Activated CD8-positive, alpha-beta T cell treated with anti-CD3 and anti-CD28 coated beads, Interleukin-2, amount 10 ng/mL, durations not matched to agents 7 days and 5 days (primary cell): ENCODE measurements at regions not wholly inside any gene's neighbourhood (a gene's known extent, or its start where the extent isn't known, plus 50 kb on each side); places are given as distances from the start of the nearest gene placed in this dataset.

ENCODE experiments used
- ATAC-seq: fragments of 150-1000 bp; cut with Tn5 transposase; one replicate; pipeline ENCODE4 v1.10.0; 2021; ENCODE audit warnings: moderate library complexity
- CTCF ChIA-PET: fragments of 350-600 bp; sonication (Branson Sonifier 250); formaldehyde crosslinking; loops from one replicate; lab custom pipeline; 2021; ENCODE audit warnings: antibody characterized with exemption; lab: Charles Lee
- POLR2A ChIA-PET: fragments of 350-600 bp; sonication (Branson Sonifier 250); formaldehyde crosslinking; loops from one replicate; lab custom pipeline; 2021; ENCODE audit warnings: antibody characterized with exemption; lab: Charles Lee
- DNase-seq: peaks from one replicate; pipeline ENCODE4 v3.0.0-alpha.2; 2020
- H3K27ac Mint-ChIP-seq: one replicate; pipeline ENCODE4 v1.8.0; 2021; ENCODE audit warnings: mild to moderate bottlenecking, mixed read lengths
- H3K27me3 Mint-ChIP-seq: one replicate; pipeline ENCODE4 v1.8.0; 2021; ENCODE audit warnings: low read depth, mixed read lengths
- H3K36me3 Mint-ChIP-seq: one replicate; pipeline ENCODE4 v1.8.0; 2021; ENCODE audit warnings: low read depth, mixed read lengths
- H3K4me1 Mint-ChIP-seq: one replicate; pipeline ENCODE4 v1.8.0; 2021; ENCODE audit warnings: low read depth, mixed read lengths
- H3K4me3 Mint-ChIP-seq: one replicate; pipeline ENCODE4 v1.8.0; 2021; ENCODE audit warnings: mild to moderate bottlenecking, mixed read lengths
- H3K9me3 Mint-ChIP-seq: one replicate; pipeline ENCODE4 v1.8.0; 2022; ENCODE audit warnings: mixed read lengths; ENCODE audit not compliant: insufficient read depth

DNA sequence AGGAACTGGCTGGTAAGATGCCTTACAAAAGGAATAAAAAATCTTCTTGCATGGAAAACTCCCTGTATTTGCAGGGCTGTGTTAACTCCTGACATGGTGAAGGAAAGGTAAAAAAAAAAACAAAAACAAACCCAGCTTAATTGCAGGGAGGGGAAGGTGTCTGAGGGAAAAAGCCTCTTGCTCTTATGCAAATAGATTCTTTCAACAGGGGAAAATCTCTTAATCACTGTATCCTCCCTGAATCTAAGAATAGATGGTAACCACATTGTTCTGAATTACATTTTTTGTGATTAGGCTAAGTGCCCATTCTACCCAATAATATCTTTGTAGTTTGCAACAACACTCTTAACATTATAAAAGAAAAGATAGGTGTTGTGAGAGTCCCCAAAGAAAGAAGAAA, 172.6 kb downstream of the RBM46 start:
- DNase-seq (no peak), ATAC-seq (no peak)
- Mint-ChIP-seq H3K4me3 (no peak overlapping the region), H3K27ac (no peak overlapping the region), H3K27me3 (no peaks in the 10 kb centered on the region), H3K36me3 (no peaks in the 10 kb centered on the region), H3K4me1 (no peaks in the 10 kb centered on the region), H3K9me3 (no peaks in the 10 kb centered on the region)
- ChIA-PET POLR2A (no interaction called here), CTCF (no interaction called here)

DNA sequence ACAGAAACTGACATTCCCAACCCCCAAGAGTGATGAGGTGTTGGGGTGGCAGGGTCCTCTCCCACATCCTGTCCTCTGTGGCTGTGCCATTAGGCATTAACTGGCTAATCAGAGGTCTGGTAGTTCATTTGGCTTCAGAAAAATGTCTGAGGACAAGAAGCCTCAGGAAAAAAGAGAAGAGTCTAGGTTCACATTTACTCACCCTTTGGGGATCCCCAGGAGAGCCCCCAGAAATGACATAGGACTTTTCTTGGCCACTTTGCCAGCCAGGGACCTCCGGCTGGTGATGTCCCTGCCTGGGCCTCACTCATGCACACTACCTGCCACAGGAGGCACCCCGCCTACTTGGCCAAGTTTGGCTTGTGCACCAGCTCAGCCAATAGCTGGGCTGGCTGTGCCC, 173.0 kb downstream of the RBM46 start:
- Mint-ChIP-seq H3K4me1 (no peaks in the 10 kb centered on the region), H3K4me3 (no peak overlapping the region), H3K36me3 (no peaks in the 10 kb centered on the region), H3K27me3 (no peaks in the 10 kb centered on the region), H3K27ac (no peak overlapping the region), H3K9me3 (no peaks in the 10 kb centered on the region)
- no peak for ATAC-seq
- no peak for DNase-seq
- ChIA-PET CTCF (no interaction called here), POLR2A (no interaction called here)

DNA sequence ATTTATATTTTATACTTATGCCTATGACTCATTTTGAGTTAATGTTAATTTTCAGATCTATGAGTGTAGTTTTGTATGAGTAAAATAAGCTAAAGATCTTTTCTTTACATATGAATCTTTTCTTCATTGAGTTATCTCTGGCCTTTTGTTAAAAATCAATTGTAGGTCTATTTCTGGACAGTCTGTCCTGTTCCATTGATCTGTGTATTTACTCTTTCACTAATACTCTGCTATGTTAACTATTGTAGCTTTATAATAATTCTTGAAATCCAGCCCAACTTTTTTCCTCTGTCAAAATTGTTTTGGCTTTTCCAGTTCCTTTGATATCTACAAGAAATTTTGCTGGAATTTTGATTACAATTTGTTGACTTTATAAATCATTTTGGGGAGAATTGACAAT, 177.0 kb downstream of the RBM46 start:
- no peaks in the 10 kb centered on the region for H3K36me3 Mint-ChIP-seq
- H3K27ac Mint-ChIP-seq = no peak overlapping the region

DNA sequence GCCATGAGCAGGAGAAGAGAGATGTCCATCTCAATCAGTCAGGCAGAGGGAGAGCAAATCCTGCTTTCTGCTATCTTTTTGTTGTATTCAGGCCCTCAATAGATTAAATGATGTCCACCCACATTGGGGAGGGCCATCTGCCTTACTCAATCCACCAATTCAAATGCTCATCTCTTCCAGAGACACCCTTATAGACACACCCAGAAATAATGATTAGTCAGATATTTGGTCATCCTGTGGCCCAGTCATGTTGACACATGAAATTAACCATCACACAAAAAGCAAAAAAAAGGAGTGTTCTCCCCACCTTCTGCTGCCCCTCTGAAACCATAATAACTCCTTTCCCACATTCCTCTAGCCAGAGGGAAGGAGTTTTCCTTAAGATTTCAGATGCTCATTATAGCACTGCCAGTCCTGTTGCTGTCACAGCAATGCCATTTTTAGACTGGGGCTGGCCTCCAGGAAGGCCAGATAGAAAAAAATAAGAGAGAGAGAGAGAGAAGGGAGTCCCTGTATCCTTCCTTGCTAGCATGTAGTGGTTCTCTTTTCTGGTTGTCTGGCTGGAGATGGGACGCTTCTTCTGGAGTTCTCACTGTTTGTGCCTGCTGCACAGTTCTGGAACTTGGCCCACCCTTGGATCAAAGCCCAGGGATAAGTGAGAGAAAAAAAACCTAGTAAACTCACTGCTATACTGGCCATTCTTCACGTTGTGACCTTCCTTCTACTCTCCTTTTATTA, 177.7 kb downstream of the RBM46 start:
- POLR2A ChIA-PET = no interaction called here
- Mint-ChIP-seq H3K27me3 (no peaks in the 10 kb centered on the region), H3K4me3 (no peak overlapping the region), H3K27ac (no peak overlapping the region), H3K4me1 (no peaks in the 10 kb centered on the region), H3K9me3 (no peaks in the 10 kb centered on the region), H3K36me3 (no peaks in the 10 kb centered on the region)
- CTCF ChIA-PET = no interaction called here
- DNase-seq (no peak), ATAC-seq (no peak)

More for the DNA sequence above, 177.0 kb downstream of the RBM46 start:
- DNase-seq = no peak
- ATAC-seq = no peak
- ChIA-PET CTCF (no interaction called here), POLR2A (no interaction called here)
- Mint-ChIP-seq H3K4me3 (no peak overlapping the region), H3K9me3 (no peaks in the 10 kb centered on the region), H3K4me1 (no peaks in the 10 kb centered on the region), H3K27me3 (no peaks in the 10 kb centered on the region)

DNA sequence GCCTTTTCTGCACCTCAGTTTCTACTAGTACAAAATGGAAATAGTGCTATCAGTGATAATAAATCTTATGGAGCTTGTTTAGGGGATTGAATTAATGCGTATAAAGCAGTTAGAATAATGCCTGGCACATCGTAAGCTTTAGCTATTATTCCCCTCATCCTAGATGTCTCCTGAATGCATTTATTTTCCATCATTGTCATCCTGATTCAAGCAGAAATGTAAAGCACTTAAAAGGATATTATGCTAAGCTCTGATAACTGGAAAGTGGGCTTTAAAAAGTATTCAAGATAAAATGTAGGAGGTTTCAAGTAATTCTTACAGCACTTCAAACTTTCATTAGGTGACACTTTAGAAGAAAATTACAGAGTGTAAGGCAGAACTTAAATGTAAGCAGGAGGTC, 178.7 kb downstream of the RBM46 start:
- POLR2A ChIA-PET = no interaction called here
- CTCF ChIA-PET = no interaction called here
- Mint-ChIP-seq H3K27me3 (no peaks in the 10 kb centered on the region), H3K27ac (no peak overlapping the region), H3K9me3 (no peaks in the 10 kb centered on the region), H3K4me1 (no peaks in the 10 kb centered on the region), H3K36me3 (no peaks in the 10 kb centered on the region), H3K4me3 (no peak overlapping the region)
- no peak for ATAC-seq
- DNase-seq = no peak

DNA sequence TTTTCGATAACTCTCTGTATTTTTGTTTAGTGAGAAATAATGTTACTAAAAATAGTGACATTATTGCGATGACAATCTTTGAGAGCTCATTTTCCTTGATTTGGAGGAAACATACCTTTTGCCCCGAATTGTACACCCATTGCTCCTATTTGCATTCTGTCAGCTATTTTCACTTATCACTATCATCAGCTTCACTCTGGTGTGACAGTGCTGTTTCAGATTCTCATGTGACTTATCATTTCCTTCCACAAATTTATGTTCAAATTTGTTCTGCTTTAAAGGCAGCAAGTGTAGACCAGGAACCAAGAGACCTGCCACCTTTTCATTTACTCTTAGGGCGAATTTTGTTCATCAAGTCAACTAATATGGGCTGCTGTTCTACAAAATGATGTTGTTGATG, 179.4 kb downstream of the RBM46 start:
- no peak overlapping the region for H3K4me3 Mint-ChIP-seq
- no peak for ATAC-seq
- H3K27me3 Mint-ChIP-seq = no peaks in the 10 kb centered on the region
- POLR2A ChIA-PET = no interaction called here
- CTCF ChIA-PET = no interaction called here
- H3K36me3 Mint-ChIP-seq = no peaks in the 10 kb centered on the region
- H3K4me1 Mint-ChIP-seq = no peaks in the 10 kb centered on the region
- DNase-seq = no peak
- H3K9me3 Mint-ChIP-seq = no peaks in the 10 kb centered on the region
- no peak overlapping the region for H3K27ac Mint-ChIP-seq

DNA sequence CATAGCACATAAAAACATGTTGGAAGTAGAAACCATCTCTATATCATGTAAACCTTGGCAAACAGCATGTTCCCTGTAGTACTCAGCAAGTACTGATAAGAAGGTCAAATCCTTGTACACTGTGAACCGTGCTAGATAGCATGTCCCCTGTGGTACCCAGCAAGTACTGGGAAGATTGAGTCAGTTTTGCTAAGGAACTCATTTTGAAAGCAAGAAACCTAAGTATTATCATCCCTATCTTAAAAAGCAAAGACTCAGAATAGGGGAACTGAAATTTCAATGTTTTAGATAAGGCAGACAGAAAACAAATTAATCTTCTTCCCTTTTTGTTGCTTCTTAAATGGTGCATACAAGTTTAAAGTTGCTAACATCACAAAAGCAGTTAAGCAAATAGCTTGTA, 180.2 kb downstream of the RBM46 start:
- Mint-ChIP-seq H3K4me3 (no peak overlapping the region), H3K36me3 (no peaks in the 10 kb centered on the region), H3K27ac (no peak overlapping the region), H3K4me1 (no peaks in the 10 kb centered on the region), H3K27me3 (no peaks in the 10 kb centered on the region), H3K9me3 (no peaks in the 10 kb centered on the region)
- ChIA-PET POLR2A (no interaction called here), CTCF (no interaction called here)
- DNase-seq (no peak), ATAC-seq (no peak)

DNA sequence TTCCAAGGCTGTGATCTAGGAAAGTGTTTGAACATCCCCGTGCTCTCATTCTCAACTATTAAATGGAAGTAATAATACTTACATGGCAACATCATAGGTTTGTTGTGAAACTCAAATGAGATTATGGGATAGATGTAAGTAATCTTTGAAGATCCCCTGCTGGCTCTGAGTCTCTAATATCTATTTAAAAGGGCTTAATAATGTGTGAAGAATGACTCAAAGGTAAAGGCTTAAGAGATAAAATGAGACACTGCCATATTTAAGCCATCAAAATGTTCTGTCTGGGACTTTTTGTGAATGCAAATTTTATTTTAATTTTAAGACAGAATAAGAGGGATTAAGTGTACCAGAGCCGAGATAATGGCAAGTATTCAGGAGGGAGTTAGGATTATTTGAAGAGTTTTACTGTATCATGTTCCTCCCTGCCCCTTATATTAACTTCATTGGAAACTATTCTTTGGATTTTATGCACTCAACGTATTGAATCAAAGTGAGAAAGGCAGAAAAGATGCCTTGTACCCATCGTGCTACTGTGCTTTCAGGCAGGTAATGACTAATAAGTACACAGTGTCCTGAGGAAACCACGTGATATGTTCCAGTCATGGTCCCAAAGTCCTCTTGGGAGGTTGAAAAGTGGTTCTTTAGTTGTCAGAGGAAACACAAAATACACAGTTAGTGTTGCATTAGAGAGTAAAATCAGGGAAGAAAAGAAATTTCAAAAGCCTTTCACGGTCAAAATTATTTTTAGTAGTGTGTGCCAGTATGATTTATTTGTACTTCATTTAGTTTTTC, 192.4 kb downstream of the RBM46 start:
- no peak for DNase-seq
- H3K9me3 Mint-ChIP-seq = no peaks in the 10 kb centered on the region
- H3K4me1 Mint-ChIP-seq = no peaks in the 10 kb centered on the region
- no peaks in the 10 kb centered on the region for H3K36me3 Mint-ChIP-seq
- H3K27ac Mint-ChIP-seq = no peak overlapping the region
- ChIA-PET POLR2A (no interaction called here), CTCF (no interaction called here)
- ATAC-seq = no peak
- H3K27me3 Mint-ChIP-seq = no peaks in the 10 kb centered on the region
- no peak overlapping the region for H3K4me3 Mint-ChIP-seq

DNA sequence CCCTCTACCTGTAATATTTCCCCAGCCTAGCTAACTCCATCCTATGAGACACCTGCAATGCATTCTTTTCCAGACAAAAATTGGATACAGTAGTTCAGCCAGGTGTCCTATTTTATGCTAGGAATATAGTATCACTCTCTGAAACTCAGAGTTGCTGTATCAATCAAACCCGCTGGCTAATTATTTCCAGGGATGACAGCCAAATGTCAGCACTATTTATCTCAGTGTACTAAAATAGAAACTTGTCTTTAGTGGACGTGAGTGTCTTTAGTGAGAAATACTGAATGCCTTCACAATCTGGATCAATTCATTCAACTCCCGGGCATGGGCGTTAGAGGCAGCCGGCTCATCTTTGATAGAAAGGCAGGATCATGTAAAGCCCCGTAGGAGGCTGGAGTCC, 196.2 kb downstream of the RBM46 start:
- H3K4me3 Mint-ChIP-seq = no peak overlapping the region
- H3K27me3 Mint-ChIP-seq = no peaks in the 10 kb centered on the region
- DNase-seq (no peak), ATAC-seq (no peak)
- H3K4me1 Mint-ChIP-seq = no peaks in the 10 kb centered on the region
- CTCF ChIA-PET = no interaction called here
- H3K9me3 Mint-ChIP-seq = no peaks in the 10 kb centered on the region
- H3K36me3 Mint-ChIP-seq = no peaks in the 10 kb centered on the region
- H3K27ac Mint-ChIP-seq = no peak overlapping the region
- POLR2A ChIA-PET = no interaction called here

DNA sequence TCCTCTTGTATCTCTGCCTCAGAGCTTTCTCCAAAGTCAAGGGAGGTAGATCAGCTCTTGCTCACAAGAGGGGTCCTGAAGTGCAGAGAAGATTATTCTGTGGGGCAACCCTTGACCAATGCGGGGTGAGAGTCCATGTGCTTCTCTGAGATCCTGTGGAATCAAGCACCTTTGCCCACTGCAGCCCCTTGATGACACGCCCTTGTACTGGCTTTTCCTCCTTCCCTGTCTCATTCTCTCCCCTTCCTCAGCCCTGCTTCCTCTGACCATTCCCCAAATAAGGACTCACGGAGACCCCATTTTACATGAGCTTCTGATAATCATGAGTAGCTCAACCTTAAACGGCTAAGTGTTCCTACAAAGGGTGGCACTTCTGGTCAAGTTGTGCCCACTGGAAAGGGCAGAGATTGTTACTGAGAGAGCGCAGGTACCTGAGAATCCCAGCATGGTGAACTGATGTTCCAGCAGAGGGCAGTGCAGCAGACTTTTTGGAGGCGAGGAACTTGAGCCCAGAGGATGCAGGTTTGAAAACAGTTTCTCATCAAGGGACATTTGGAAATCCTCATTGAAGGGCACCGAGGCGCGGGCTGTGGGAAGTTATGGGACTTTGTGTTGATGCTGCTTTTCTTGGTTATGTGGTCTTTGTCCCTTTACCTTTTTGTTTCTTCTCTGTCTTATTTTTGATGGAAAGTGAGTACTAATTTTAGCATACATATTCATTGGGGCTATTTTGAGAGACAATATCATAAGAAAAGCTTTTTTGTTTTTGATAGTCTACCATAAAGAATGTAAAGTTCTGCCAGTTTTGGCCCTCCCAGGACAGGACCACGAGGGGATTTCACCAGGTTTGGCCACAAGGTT, 201.3 kb downstream of the RBM46 start:
- H3K4me3 Mint-ChIP-seq = no peak overlapping the region
- DNase-seq = peak; percentile 53
- no peaks in the 10 kb centered on the region for H3K4me1 Mint-ChIP-seq
- no peaks in the 10 kb centered on the region for H3K36me3 Mint-ChIP-seq
- H3K9me3 Mint-ChIP-seq = no peaks in the 10 kb centered on the region
- H3K27ac Mint-ChIP-seq = no peak overlapping the region
- CTCF ChIA-PET = interaction anchor here (0.6 to 1.1 kb wide), 2 partner anchors 11 to 392 kb away, joined by 3 to 5 read pairs; no protein-coding TSS in a partner anchor
- POLR2A ChIA-PET = no interaction called here
- no peaks in the 10 kb centered on the region for H3K27me3 Mint-ChIP-seq
- ATAC-seq = no peak

DNA sequence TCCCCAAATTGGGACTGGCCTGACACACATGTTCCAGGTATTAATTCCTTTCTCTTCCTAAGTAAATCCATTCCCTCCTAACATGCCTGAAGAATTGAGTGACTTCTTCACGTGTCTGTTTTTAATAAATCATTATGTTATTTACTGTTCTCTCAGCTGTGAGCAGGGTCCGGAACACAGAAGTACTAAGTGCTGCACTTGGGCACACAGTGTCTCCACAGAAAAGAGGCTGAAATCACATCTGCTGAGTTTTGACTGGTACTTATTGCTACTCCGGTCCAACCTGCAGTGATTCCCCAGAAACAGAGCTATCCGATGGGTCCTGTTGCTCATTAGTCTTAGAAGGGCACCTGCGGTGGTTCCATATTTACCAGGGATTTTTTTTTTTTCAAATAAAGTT, 202.6 kb downstream of the RBM46 start:
- Mint-ChIP-seq H3K4me1 (no peaks in the 10 kb centered on the region), H3K9me3 (no peaks in the 10 kb centered on the region), H3K4me3 (no peak overlapping the region), H3K36me3 (no peaks in the 10 kb centered on the region), H3K27me3 (no peaks in the 10 kb centered on the region), H3K27ac (no peak overlapping the region)
- CTCF ChIA-PET = no interaction called here
- no peak for ATAC-seq
- POLR2A ChIA-PET = no interaction called here
- no peak for DNase-seq

DNA sequence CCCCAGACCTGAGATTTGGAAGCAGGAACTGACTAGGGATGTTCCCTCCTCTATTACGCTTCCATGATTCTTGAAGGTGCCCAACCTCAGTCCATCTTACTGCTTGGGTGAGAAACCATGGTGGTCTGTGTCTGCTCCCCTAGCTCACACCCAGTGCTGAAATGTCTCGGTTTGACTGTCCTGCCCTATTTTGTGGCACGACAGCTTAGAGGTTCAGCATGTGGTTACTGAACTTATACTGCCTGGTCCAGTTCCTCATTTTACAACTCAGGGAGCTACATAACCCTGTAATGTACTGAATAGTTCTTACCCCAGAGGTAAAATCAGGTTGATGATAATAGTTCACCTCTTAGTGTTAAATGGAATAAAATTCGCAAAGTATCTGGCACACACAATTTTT, 203.1 kb downstream of the RBM46 start:
- POLR2A ChIA-PET = no interaction called here
- no peaks in the 10 kb centered on the region for H3K4me1 Mint-ChIP-seq
- no peaks in the 10 kb centered on the region for H3K9me3 Mint-ChIP-seq
- no peaks in the 10 kb centered on the region for H3K27me3 Mint-ChIP-seq
- ATAC-seq (no peak), DNase-seq (no peak)
- CTCF ChIA-PET = no interaction called here
- no peak overlapping the region for H3K27ac Mint-ChIP-seq
- H3K36me3 Mint-ChIP-seq = no peaks in the 10 kb centered on the region
- no peak overlapping the region for H3K4me3 Mint-ChIP-seq
